GM19467 (cell line): ENCODE measurements at regions not wholly inside any gene's neighbourhood (a gene's known extent, or its start where the extent isn't known, plus 50 kb on each side); places are given as distances from the start of the nearest gene placed in this dataset.

Source experiments
- ATAC-seq: cut with Tn5 transposase; IDR thresholded peaks from one replicate; pipeline ENCODE4 v1.9.1; 2021; ENCODE audit warnings: mild to moderate bottlenecking, moderate library complexity; ENCODE audit not compliant: unreplicated experiment

DNA sequence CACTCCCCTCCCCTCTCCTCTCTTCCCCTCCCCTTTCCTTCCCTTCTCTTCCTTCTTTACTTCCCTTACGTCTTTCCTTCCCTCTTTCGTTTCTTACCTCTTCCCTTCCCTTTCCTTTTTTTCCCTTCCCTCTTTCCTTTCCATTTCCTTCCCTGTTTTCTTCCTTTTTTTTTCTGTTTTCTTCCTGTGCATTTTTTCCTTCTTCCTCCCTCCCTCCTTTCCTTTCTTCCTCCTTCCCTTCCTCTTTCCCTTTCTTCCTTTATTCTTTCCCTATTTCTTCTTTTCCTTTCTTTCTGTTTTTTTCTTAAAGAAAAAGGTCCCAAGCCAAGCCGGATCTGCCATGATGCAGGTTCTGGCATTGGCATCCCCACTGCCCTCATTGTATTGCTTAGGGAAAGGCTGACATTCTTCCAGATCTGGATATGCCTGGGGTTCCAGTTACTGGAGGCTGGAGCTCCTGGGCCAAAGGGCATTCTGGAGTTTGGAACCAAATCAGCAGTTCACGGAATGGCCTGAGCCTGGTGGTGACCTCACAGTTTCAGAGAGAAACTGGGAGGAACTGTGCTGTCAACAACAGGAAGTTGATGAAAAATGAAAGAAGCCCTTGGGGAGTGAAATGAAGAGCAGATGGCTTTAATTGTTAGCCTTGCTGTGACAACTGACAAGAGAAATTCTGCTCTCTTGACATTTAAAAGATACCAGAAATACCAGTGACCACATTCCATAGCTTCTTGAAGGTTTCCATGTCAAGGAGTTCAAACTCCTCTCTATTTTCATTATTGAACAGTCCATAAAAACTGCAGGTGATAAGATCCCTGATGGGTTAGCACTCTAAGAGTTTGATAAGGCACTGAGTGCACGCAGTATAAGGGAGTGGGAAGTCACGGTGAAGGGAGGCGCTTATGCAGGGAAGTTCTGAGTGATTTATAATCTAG, 622.1 kb downstream of the SPRY1 start:
- peak; percentile 99 for ATAC-seq

DNA sequence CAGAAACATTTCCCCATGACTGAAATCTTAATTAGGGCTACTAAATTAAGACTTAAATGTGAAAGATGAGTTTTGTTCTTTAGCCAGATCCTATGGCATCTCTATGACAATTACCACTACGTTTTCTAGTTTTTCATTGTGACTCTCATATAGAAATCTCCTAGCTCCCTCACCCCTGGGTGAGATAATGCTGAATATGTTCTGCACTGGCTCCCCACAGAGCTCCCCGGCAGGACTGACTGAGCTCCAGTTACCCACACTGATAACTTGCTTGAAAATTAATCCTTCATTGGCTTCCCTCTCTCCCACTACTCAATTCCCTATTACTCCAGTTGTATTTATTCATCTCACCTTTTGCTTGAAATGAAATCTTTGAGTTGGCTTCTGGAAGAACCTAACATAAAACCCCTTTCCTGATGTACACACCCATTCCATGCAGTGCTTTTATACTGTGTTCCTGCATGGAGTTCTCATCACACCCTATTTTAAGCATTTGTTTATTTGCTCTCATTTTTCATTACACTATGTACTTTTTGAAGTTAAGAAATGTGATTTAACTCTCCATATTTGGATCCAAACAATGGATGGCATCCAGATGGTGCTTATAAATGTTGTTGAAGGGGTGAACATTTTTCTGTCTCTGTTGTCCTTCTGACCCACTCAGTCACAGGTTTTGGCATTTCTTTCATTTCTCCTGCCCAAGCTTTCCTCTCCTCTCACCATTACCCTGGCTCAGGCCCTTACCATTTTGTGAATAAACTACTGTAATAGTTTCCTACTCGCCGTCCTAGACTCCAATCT, 623.4 kb downstream of the SPRY1 start:
- ATAC-seq: no peak

DNA sequence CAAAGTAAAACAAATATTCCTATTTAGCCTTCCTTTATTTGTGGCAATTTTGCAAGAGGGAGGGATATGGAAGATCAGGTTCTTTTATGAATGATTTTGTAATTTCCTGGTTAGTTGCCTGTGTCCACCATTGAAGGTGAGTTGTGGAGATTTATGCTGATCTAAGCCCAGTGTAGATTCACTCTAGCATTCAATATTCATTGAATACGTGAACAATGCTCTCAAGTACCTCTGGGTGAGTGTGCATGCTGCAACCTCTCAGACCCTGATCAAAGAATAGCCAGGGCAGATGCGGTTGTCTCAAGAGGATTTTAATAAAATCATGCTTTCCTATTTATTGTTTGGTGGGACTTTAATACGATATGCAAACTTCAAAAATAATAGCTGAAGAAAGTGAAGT, 628.4 kb downstream of the SPRY1 start:
- ATAC-seq: no peak

DNA sequence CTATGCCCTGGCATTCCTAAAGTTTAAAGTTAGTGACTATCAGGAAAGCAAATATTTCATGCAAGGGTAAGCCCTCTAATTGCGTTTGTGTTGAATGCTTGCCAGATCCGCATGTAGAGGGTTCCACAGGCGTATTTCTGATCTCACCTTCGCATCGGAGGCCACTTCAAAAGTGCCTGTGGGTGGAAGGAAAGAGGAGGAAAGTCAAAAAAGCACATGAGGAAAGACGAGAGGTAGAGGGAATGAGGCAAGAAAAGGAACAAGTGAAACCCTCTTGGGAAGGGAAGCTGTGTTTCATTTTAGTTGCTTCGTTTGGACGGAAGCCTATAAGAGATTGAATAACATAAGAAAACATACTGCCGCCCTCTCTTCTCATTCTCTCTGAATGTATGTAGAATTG, 628.8 kb downstream of the SPRY1 start:
- no peak for ATAC-seq

DNA sequence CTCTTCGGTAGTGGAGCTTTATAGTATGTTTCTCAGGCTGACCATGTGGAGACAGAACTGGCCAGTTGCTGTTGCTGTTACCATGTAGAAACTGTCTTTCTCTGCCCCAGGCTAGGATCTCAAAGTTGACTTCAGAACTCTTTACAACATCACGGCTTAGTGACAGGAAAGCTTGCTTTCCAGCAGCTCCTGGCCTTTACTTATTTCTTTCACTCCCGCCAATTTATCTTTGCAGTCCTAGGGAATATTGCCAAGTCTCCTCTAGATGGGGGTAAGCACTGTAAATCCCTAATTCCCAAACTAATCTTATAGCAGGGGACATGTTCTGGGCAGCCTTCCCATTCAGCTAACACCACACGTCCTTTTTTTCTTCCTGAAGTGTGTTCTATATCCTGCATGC, 631.6 kb downstream of the SPRY1 start:
- ATAC-seq: no peak

DNA sequence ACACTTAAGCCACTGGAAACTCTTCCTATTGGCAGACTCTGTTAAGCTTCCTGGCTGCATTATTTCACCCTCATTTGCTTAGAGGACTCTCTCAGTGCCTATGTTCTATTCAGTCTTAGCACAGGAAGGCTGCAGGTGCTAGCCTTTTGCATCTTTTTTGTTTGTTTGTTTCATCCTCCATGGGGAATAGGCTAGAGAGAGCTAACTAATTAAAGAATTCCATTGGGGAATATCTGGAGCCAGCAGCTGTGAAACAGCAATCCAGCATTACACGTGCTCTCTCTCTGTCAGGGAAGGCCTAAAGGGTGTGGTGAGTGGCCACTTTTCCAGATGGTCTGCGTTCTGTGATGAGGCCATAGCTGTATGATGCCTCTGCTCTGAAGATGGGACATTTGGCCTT, 633.6 kb downstream of the SPRY1 start:
- no peak for ATAC-seq

DNA sequence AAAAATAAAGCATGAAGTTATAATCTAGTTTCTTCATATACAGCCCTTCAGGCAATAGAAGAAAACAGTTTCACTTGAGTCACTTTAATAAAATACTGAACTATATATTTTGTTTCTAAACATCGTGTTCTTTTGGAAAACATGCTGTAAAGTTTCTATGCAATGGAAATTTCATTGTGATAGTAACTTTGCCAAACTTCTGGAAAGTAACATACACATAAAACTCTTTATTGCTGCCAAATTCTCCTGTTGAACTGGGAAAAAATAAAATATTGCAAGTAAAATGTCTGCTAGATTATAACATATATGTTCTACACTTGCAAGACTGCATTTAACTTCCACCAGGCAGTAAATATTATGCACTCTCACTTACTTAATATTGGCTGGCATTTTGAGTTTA, 635.4 kb downstream of the SPRY1 start:
- no peak for ATAC-seq

DNA sequence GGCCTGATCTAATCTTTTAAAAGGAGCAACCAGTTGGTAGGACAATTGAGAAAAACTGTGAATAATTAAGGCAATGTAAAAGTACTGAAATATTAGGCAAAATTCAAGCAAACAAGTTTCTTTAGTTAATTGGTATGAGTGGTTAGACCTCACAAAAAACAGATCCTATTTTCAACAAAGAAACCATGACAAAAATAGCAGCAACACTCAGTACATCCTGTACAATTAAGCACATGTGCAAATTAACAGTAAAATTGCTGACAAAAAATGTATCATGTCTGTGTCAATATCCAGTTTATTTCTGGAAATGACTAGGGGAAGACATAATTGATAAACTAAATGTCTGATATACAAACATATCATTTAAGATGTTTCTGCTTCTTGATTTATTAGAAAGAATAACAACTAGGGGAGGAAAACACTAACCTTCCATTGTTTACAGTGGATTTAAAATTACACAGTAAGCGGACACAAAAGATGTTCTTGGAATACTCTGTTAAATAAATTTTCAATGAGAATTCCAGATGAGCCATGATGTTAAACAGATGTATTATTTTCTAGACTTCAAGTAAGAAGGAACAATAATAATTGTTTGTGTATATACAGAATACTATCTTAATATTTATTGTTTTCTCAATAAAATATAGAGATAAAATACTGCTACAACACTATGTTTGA, 638.9 kb downstream of the SPRY1 start:
- no peak for ATAC-seq

DNA sequence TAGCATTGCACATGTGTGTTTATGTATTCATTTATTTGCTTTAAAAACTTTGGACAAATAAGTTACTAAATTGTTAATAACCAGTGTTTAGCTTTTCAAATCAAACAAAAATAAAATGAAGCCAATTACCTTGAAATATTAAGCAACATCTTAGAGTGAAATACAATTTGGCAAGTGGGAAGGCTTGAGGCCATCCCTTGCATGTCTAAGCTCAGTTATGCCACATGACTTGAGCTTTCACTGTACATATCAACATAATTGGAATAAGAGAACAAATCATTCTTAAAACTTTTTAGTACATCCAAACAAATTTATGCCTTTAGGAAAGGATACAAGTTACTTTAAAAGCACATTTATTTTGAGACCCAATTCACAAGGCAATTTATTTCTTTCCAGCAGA, 640.6 kb downstream of the SPRY1 start:
- no peak for ATAC-seq

DNA sequence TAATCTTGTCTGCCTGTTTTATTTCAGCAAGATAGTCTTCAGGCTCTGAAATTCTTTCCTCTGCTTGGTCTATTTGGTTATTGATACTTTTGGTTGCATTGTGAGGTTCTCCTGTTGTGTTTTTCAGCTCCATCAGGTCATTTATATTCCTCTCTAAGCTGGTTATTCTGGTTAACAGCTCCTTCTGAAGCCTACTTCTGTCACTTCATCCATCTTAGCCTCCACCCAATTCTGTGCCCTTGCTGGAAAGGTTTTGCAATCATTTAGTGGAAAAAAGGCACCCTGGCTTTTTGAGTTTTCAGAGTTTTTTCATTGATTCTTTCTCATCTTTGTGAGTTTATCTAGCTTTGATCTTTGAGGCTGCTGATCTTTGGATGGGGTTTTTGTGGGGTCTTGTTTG, 647.7 kb downstream of the SPRY1 start:
- ATAC-seq: no peak

DNA sequence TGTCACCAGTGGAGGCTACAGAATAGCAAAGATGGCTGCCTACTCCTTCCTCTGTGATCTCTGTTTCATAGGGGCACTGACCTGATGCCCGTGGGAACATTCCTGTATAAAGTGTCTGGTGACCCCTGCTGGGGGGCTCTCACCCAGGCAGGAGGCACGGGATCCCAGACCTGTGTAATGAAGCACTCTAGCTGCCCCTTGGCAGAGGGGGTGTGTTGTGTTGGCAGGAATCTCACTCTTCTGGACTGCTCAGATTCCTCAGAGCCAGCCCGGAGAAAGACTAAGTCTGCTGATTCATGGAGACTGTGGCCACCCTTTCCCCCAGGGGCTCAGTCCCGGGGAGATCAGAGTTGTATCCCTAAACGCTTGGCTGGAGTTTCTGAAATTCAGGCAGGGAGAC, 648.3 kb downstream of the SPRY1 start:
- no peak for ATAC-seq

DNA sequence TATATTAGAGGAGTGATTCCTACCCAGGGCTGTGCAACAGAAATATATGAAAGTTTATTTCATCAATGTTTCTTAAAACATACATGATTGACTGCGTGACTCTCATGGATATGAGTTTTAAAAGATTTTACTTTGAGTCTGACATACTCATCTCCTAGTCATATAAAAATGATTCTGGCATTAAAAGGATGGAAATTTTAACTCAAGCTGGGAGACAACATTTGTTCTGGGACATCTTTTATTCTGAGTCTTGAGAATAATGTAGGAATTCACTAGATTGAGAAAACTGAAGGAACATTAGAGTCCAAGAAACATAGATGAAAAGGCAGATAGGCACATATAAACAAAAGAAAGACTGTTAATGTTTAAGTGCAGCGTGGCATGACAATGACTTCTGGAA, 649.6 kb downstream of the SPRY1 start:
- ATAC-seq: no peak

DNA sequence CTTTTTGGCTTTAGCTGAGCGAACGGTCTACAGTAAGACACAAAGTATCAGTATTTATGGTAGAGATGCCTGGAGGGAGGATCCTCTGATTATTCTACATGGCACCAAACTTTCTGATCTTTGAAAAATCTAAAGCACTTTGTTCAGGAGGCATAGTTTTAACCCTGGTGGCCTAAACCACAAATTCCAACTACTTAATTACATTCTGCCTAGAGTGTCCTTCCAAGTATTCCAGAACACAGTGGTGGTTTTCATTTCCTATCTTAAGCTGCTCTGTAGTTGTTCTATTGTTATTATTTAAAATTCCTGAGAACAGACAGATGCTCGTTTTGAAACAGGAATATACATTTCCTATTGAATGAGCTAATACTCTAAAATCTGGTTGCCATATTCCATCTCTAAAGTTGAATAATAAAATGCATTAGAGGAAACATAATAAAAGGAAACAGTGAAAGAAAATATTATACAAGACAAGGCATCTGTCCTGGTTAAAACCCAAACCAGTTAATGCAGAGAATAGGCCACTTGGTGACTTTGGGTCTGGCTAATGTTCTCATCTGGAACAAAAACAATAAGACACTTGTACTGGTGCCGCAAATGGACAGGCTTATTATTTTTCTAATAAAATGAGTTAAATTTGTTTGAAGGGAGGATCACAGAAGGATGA, 657.4 kb downstream of the SPRY1 start:
- no peak for ATAC-seq

DNA sequence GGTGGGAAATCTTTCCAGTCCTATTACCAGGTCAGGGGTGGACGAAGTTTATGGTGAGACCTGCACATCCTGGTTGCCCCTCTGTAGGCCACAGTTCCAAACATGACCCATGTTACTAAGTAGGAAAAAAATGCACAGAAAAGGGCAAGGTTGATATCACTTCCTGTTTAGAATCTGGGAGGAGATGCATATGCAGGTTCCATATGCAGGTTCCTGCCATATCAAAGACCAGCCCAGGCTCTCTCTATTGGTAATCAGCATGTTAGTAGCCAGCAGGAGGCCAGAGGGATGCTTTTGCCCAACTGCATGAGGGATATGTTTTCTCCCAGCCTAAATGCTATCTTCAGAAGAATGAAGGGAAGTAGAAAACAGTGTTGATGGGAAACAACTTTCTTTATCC, 657.2 kb downstream of the ANKRD50 start:
- no peak for ATAC-seq

DNA sequence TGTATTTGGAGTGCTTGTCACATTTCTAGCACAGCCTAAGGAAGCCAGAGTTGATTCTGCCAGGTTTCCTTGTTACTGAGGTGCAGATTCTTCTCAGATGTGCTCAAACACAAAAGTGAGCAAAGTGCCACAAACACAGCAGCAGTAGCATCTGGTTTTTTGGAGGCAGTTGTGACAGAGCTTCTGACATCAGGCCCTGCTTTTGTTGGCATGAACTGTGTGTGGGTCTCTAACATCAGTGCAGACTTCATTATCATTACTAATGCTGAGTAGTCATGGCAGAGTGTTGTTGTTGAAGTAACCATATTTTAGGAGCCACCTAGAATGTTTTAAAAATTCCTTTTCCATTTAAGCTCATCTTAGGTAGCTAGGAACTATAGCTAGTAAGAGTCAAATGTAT, 656.6 kb downstream of the ANKRD50 start:
- no peak for ATAC-seq

DNA sequence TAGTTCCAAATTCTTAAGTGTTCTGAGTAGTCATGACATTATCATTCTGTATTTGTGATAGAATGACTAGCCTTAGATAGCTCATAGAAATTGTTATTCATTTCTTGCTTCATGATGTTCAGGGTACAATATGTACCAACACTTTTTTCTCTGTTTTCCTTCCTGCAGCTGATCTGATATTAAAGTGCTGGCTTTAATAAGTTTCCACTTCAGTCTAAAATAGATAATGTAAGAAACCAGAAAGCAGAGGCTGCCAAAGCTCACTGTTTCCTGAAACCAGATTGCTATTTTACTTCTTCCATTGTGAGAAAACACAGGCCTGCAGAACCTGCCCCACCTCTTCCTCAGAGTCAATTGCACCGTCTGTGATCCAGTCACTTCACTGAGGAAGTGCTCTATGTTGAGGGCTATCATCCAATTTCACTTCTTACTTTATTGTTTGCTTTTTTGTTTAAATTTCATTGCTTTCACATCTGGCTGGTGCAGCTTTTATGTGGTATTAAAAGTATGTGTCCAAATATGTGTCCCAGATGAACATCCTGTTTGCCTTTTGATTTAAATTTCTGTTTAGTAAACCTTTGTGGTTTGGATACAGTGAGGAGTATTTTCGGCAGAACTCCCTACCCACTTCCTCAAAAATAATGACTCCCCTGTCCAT, 652.1 kb downstream of the ANKRD50 start:
- peak; percentile 60 for ATAC-seq

DNA sequence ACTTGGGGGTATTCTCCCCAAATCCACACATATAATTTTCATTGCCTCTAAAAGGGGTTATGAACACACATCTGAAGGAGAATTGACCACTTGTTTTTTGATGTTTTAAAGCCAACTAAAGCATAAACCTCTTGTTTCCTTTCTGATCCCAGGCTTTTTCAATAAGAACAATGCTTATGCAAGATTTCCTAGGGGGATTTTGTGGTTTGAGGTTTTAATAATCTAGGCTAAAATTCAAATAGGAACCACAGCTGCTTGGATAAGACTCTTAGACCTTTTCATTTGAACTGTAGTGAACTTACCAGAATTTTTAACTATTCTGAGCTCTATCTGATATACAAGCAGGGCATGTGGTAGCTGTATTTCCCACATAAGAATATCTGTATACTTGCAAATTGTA, 651.1 kb downstream of the ANKRD50 start:
- no peak for ATAC-seq

DNA sequence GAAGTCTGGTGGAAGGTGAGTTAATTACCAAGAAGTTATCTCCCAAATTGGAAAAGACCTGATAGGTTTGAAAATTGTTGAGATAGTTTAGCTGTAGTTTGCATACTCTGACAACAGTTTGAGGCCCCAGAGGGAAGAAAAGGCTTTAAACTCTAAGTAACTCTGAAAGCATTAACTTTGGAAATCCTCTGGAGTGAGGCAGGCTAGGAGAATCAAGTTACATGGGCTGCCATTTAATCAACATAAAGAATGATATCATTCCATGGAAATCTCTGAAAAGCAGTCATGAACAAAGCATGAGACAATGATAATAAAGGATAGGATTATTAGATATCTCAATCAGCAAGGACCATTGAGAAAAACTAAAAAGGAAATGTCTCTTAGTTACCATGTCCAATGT, 647.1 kb downstream of the ANKRD50 start:
- no peak for ATAC-seq

DNA sequence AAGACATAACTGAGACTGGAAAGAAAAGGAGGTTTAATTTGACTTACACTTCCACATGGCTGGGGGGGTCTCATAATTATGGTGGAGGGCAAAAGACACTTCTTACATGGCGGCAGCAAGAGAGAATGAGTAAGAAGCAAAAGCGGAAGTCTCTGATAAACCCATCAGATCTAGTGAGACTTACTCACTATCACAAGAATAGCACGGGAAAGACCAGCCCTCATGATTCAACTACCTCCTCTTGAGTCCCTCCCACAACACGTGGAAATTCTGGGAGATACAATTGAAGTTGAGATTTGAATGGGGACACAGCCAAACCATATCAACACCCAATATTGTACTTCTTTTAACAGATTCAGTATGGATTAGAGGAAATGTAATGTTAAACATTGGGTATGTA, 646.6 kb downstream of the ANKRD50 start:
- ATAC-seq: no peak

DNA sequence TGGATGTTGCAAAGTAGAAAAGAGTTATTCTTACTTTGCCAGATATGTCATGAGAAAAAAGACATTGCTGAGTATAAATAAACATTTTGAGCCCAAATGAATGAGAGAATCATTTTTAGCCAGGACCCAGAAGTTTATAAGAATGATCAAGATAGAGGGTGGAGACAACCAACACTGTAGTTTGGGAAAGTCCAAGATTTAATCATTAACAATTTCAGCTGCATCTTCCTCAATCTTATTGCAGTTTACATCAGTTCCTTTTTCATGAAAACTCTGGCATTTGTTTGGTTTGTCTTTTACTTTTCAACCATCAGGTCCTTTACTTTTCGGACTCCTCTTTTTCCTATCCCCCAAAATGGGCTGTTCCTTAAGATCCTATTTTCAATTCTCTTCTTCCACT, 645.9 kb downstream of the ANKRD50 start:
- ATAC-seq: no peak

DNA sequence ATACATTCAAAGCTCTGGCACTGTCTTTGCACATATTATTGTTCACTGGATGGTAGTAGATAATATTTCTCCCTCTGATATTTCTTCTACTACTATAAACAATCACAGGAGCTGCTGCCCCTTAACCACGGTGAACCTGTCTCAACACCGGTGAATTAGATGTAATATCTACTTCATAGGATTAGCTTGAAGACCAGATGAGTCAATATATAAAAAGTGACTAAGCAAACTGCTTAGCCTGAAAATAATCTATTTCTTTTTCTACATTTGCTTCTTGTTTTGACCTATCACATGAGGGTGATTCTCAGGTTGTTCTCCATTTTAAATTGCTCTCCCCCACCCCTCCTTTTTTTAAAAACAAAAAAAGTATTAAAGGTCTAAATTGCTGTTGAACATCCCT, 645.5 kb downstream of the ANKRD50 start:
- no peak for ATAC-seq
